ENCODE measurements at regions not wholly inside any gene's neighbourhood (a gene's known extent, or its start where the extent isn't known, plus 50 kb on each side); places are given as distances from the start of the nearest gene placed in this dataset.
A peak's percentile ranks its signal among the peaks of the same experiment; 100 is the strongest.
"Not testable (repeated sequence)": the region's sequence is repeated elsewhere in the genome, so short reads cannot be mapped to it uniquely, and the experiment has no call there.

DNA sequence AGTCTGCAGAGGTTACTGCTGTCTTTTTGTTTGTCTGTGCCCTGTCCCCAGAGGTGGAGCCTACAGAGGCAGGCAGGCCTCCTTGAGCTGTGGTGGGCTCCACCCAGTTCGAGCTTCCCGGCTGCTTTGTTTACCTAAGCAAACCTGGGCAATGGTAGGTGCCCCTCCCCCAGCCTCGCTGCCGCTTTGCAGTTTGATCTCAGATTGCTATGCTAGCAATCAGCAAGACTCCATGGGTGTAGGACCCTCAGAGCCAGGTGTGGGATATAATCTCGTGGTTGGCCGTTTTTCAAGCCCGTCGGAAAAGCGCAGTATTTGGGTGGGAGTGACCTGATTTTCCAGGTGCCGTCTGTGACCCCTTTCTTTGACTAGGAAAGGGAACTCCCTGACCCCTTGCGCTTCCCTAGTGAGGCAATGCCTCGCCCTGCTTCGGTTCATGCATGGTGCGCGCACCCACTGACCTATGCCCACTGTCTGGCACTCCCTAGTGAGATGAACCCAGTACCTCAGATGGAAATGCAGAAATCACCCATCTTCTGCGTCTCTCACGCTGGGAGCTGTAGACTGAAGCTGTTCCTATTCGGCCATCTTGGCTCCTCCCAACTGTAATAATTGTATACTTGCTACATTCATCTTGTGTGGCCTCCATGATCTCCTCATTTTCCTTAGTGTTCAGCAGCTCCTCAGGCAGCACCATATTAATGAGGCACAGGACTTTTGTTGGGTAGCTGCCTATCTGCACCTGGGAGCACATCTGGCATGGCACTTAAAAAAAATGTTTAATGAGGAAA, 391.4 kb downstream of the BCKDHB start:
- DNase-seq; ATAC-seq (ENCODE audit: poor library complexity); intact Hi-C loops (cut with DNase I): not testable (repeated sequence)

DNA sequence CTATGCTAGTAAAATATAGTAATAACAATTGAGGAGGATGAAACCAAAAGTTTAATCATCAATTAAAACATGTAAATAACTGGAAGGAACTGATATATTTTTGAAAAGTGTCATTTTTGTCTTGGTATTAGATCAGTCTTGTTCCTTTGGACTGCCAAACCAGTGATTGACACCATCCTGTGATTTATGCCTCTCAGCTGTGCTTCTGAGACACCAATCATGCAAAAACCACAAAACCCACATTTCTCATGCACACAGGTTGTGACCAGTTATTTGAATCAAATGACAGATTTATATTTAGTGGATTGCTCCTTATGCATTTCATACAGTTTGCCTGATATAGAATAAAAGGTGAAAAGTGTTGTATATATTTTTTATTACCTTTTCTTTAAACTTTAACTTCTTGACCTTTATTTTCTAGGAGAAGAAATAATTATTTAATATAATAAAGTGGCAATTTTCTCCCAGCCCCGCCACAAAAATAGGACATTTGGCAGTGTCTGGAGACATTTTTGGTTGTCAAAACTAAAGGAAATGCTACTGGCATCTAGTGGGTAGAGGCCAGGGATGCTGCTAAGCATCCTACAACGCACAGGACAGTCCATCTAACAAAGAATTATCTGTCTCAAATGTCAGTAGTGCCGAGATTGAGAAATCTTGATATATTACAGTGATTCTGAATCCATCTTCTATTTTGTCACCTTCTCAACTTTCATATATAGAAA, 383.6 kb downstream of the BCKDHB start:
- DNase-seq = no peak
- no peak for ATAC-seq (ENCODE audit: poor library complexity)
- intact Hi-C loops (cut with DNase I) = no loop called here

DNA sequence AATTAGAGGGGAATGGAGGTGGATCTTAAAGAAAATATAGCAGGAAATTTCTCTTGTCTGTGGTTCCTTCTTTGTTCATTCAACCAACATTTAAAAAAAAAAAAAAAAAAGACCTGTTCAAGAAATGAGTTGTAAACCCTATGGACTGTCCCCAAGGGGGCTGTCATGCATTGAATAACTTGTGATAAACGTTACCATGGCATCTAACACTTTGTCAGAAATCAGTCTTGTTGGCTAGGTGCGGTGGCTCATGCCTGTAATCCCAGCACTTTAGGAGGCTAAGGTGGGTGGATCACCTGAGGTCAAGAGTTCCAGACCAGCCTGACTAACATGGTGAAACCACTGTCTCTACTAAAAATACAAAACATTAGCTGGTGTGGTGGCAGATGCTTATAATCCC, 381.7 kb downstream of the BCKDHB start:
- intact Hi-C loops (cut with DNase I) = no loop called here
- ATAC-seq (ENCODE audit: poor library complexity) = no peak
- no peak for DNase-seq

DNA sequence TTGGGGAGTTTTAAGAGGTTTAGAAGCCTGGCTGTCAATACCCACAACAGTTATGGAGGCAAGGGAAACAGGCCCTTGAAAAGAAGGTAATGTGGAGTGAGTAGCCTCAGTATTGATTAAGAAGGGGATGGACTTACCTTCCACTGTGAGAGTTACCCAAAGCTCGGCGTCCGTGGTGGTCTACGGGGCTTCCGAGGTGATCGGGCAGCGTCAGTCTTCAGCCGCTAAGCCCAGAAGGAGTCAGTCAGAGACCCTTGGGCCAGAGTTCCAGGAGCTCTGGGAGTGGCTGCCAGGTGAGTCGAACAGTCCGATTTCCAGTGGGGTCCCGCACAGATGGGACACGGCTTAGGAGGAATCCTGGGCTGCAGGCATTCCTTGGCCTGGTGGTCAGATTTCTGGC, 379.0 kb downstream of the BCKDHB start:
- intact Hi-C loops (cut with DNase I); ATAC-seq (ENCODE audit: poor library complexity); DNase-seq: not testable (repeated sequence)

DNA sequence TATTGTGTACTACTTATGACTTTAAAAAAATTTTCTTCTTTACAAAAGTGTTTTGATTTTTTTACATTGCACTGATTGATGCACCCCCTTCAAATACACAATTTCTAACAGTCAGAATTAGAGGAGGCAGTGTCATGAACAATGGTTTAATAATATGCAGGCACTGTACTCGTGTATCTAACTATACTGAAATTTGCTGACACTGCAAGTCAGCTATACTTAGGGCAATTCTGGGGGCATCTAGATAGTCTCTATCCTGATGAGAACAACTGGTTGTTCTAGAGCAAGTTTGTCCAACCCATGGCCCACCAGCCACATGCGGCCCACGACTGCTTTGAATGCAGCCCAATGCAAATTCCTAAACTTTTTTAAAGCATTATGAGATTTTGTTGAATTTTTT, 375.6 kb downstream of the BCKDHB start:
- intact Hi-C loops (cut with DNase I) = no loop called here
- ATAC-seq (ENCODE audit: poor library complexity) (no peak), DNase-seq (no peak)

DNA sequence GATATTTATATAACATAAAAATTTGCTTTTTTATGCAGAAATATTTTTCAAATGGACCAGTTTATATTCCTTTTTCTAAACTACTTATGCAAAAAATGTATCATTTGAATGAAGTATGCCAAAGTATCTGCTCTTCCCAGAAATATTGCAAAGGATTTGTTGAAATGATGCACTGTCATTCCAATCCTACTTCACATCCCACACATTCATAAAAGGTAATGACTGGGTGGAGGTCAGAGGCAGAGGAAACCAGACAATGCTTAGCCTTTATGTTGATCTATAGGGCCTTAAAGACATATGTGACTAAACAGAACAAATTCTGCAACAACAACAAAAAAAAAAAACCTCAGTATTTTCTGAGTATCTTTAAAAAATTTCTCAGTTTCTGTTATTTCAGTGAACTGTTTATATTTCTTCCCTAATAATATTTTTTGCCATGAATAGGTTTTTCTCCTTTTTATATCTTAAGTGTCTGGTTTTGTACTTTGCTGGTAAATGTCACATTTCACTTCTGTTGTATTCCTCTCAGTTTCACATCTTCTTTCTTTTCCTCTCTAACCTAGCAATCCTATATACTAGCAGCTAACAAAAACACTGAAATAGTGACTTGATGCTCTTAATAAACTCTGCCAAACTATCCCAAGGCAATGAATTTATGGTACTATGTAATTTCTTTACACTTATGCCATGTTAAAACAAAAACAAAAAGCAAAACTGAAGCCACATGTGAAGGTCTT, 374.1 kb downstream of the BCKDHB start:
- DNase-seq (no peak), ATAC-seq (ENCODE audit: poor library complexity) (no peak)
- intact Hi-C loops (cut with DNase I) = no loop called here

DNA sequence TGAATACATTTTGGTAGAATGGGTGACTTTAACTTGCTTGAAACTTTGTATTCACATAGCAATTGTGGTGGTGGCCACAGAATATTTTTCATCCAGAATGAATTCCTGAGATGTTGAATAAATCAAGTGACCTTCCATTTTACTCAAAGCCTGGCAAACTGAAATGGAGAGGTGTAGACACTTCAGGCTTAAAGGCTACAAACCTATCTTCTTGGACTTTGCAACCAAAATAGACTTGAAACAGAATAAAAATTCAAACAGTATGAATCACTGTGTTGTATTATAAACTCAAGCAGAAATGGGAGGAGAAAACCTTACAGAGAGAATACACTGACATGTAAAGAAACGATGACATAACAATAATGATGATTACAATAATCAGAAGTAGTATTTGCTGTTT, 371.6 kb downstream of the BCKDHB start:
- intact Hi-C loops (cut with DNase I) = no loop called here
- ATAC-seq (ENCODE audit: poor library complexity) (no peak), DNase-seq (no peak)

DNA sequence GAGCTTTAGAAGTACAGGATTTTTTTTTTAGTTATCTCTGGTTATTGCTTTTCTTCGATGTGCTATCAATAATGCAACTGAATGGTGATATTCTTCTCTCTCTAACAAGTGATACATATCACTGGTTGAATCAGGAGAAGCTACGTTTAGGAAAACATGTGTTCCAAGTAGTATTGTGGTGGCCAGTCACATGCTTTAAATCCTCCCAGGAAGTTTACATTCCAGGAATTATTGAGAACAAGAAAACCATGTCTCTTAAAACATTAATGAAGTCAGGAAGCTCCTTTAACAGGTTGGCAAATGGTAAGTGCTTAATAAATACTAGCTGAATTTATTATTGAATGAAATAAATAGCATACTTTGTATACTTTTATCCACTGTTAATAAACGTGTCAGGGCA, 371.1 kb downstream of the BCKDHB start:
- intact Hi-C loops (cut with DNase I) = no loop called here

DNA sequence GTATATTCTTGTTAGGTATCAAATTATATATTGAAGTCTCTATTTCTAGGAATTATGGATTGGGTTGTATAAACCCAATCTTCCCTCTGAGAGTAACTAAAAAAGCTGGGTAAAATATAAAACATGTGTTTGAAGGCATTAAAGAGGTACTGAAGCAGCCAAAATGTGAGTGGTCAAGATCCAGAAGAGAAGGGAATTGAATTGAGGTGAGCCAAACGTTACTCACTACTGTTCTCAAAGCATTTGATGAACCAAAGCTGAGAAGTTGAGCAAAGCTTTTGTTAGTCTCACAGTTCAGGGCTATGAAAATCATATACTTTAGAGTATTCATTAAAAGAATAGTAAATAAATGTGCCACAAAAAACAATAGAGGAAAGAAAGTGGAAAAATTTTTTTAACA, 365.8 kb downstream of the BCKDHB start:
- no peak for DNase-seq
- intact Hi-C loops (cut with DNase I) = no loop called here
- ATAC-seq (ENCODE audit: poor library complexity) = no peak

More for the DNA sequence above, 371.1 kb downstream of the BCKDHB start:
- DNase-seq (no peak), ATAC-seq (ENCODE audit: poor library complexity) (no peak)

DNA sequence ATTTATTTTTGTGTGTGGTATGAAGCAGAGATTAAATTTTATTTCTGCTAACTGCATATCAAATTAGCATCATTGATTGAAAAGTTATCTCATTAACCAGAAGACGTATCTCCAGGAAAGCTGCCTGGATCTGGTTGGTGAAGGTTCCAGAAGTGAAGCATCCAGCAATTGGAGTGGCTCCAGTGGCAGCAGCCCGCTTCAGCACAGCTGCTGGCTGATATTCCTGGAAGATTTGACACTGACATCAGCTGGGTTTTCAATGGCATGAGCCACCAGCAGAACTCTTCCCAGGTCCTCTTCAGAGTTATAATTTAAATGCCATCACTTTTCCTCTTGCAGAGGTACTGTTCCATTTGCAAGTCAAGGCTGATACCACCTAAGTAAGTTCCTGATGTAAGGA, 363.5 kb downstream of the BCKDHB start:
- DNase-seq = peak; percentile 33
- peak; percentile 66 for ATAC-seq (ENCODE audit: poor library complexity)
- intact Hi-C loops (cut with DNase I) = no loop called here

DNA sequence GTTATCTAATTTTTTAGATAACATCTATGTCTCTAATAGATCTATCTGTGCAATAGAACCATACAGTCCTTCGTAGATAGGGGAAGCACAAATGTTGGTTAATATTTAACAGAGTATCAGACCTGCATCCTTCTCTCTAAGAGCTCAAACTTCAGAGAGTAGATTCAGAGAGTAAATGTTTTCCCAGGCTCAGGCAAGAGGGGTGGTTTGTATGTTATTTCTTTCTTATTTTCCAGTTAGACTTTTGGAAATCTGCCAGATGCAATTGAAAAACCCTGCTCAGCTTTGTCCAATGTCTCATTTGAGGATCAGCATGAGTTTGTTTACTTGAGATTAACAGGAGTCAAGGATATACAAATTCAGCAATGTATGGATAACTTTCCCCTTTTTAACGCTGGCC, 361.9 kb downstream of the BCKDHB start:
- intact Hi-C loops (cut with DNase I) = no loop called here
- ATAC-seq (ENCODE audit: poor library complexity) = no peak

DNA sequence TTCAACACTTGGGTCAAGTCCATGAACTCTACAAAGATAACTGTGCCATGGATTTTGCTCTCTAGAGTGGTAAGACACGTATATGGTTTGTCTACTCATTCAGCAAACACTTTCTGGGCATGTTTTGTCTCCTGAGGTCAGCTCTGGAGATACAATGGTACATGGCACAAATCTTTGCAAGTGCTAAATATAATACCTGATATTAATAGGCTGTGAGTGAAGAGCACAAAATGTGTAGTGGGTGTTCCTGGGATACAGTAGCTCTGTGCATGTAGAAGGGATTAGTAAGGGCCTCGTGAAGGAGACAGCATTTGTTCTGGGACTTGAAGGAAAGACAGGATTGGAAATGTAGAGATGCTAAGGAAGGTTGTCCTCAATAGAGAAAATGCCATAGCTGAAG, 360.9 kb downstream of the BCKDHB start:
- ATAC-seq (ENCODE audit: poor library complexity) (peak; percentile 95), DNase-seq (no peak)
- intact Hi-C loops (cut with DNase I) = no loop called here

More for the DNA sequence above, 361.9 kb downstream of the BCKDHB start:
- DNase-seq = no peak

DNA sequence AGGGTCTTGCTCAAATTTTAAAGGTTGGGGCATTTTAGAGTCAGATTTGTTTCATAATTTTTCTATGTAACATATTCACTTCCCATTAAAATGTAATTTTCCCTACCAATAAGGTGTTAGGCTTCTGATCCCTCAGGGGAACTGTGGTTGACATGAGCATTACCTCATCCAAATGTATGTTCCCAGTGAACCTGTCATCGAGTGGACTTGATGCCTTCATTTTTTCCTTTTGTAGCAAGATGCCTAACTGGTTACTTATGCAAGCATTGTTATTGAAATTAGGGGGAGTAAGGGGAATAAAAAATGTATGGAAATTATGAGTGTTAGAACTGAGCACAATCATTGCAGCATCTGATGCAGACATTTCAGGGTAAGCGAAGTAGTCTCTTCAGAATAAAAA, 360.5 kb downstream of the BCKDHB start:
- ATAC-seq (ENCODE audit: poor library complexity) (no peak), DNase-seq (no peak)
- intact Hi-C loops (cut with DNase I) = no loop called here

DNA sequence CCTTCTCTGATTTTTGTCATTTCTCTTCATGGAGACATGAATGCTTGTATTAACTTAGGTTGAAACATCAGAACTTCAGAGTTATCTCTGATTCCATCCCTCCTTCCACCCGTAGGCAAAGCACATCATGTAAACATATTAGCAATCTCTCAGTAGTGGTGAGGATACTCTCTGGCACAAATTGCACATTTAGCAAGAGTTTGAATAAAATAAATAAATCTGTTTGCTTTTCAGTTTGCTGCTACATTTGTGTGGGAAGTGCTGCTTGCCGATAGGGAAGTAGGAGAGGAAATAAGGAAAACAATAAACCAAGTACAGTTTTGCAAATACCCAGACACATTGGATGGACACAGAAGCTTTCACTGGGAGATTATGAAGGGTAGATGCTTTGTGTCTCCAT, 359.0 kb downstream of the BCKDHB start:
- DNase-seq (no peak), ATAC-seq (ENCODE audit: poor library complexity) (no peak)
- intact Hi-C loops (cut with DNase I) = no loop called here

DNA sequence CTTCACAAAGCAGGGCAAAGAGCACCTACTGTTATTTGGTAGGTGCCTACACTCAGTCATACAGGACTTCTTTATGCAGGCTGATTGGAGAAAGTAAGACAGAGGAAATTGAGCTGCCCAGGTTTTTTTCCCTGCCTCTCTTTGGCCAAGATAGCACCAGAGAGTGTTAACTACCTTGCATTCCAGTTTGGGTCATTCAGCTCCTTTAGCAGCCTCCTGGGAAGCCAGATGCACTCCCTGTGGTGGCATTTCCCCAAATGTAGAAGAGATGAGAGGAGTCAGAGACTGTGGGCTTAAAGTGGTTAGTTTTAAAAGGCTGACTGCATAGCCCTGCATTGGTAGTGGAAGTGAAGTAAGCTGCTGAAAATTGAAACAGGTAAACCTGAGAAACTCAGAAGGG, 358.4 kb downstream of the BCKDHB start:
- no peak for ATAC-seq (ENCODE audit: poor library complexity)
- no peak for DNase-seq
- intact Hi-C loops (cut with DNase I) = no loop called here

DNA sequence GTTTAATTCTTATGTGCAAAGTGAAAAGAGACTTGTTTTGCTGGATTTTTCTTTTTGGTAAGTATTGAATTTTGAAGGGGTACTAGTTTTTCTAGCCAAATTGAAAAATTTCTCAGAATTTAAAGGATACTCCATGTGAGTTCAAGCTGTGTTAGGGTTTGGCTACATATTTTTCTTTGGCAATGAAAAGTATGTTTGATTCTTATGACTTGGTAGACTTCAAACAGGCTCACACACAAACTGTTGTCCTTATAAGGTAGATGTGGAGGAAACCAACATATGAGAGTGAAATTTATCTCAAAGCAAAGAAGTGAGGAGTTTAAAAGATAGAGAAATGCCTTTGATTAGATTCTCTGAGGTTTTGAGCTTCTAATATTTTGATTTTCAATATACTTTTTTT, 356.7 kb downstream of the BCKDHB start:
- ATAC-seq (ENCODE audit: poor library complexity) = no peak

DNA sequence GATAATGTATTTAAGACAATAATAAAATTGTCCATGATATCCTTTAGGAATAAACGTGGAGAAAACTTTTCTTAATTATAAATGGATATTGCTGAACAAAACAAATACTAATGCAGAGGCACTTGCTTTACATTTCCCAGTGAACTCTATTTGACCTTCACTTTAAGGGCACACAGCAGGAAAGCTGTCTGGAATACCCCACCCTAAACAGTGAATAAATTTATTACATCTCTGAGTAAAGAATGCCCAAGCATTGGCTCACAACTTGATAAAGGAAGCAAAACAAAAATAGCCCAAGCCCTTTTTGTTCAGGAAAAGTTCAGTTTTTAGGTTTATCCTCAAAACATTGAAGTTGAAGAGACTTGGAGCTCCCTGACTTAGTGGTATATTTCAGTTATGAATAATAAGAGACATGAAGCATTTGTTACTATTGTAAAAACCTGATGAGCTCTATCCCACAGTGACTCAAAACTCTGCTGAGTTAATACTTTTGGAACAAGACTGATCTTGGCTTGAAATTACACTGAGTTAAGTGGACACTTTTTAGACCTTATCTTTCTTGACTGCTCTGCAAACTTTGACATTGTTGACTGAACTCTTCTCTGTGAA, 353.9 kb downstream of the BCKDHB start:
- intact Hi-C loops (cut with DNase I) = no loop called here
- ATAC-seq (ENCODE audit: poor library complexity) (no peak), DNase-seq (no peak)

More for the DNA sequence above, 356.7 kb downstream of the BCKDHB start:
- intact Hi-C loops (cut with DNase I) = no loop called here
- no peak for DNase-seq

DNA sequence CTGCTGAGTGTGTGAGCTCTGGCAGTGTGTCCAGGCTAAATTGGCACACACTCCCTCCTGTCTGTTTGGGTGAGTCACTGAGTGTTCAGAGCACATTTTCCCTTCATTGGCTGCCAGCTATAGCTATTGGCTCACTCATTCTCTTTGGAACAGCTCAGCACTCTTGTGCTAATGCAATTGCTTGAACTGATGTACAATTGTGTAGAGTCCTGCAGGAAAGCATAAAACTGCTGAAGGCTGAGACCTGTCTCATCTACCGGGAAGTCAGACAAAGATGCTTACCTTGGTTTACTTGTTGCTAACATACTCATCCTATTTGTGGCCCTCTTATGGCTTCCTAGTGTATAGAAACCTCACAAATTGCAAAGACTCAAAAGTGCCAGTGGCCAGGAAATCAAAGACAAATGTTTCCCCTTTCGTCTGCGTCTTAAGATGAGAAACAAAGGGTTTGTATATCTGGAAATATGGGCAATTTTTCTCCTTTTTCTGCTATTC, 351.0 kb downstream of the BCKDHB start:
- DNase-seq = peak; percentile 78
- ATAC-seq (ENCODE audit: poor library complexity) = peak; percentile 99
- intact Hi-C loops (cut with DNase I) = no loop called here
